PC-3 (cell line): ENCODE measurements at regions not wholly inside any gene's neighbourhood (a gene's known extent, or its start where the extent isn't known, plus 50 kb on each side); places are given as distances from the start of the nearest gene placed in this dataset.

ENCODE experiments used
- ATAC-seq: fragments of 200-7000 bp; cut with Tn5 transposase; 2 replicates; pipeline ENCODE4 v1.9.1; 2020; ENCODE audit warnings: mild to moderate bottlenecking, moderate library complexity
- BruUV-seq: library from RNA; stranded (reverse); fragments of 400-500 nt; replicated peaks from 2 replicates; lab custom pipeline; 2021; lab: Mats Ljungman, UMichigan
- CTCF ChIA-PET: fragments of 300-600 bp; sonication (Branson Sonifier 250); formaldehyde crosslinking; loops from one replicate; lab custom pipeline; 2022; ENCODE audit warnings: antibody characterized with exemption; lab: Charles Lee
- POLR2A ChIA-PET: fragments of 300-600 bp; sonication (Branson Sonifier 250); formaldehyde crosslinking; loops from one replicate; lab custom pipeline; 2022; ENCODE audit warnings: antibody characterized with exemption; ENCODE audit not compliant: unreplicated experiment; lab: Charles Lee
- DNase-seq: peaks from one replicate; pipeline ENCODE4 v3.0.0-alpha.2; 2015
- H2AFZ ChIP-seq: fragments of 300-600 bp; sonication (generic); 2 replicates; pipeline ENCODE4 v1.6.0; 2016; ENCODE audit warnings: antibody characterized with exemption, low read length
- H3F3A ChIP-seq: fragments of 300-600 bp; sonication (generic); one replicate; pipeline ENCODE4 v1.6.0; 2017; ENCODE audit warnings: antibody characterized with exemption, low read length, control low read depth, mild to moderate bottlenecking; ENCODE audit not compliant: unreplicated experiment
- H3K27ac ChIP-seq: fragments of 300-600 bp; sonication (generic); 2 replicates; pipeline ENCODE4 v1.5.1; 2016; ENCODE audit warnings: mild to moderate bottlenecking, low read length
- H3K27me3 ChIP-seq: fragments of 300-600 bp; sonication (generic); 2 replicates; pipeline ENCODE4 v1.6.1; 2016; ENCODE audit warnings: low read length, mixed read lengths
- H3K36me3 ChIP-seq: fragments of 300-600 bp; sonication (generic); 2 replicates; pipeline ENCODE4 v1.6.1; 2016; ENCODE audit warnings: low read depth, mixed run types, low read length, mixed read lengths
- H3K4me1 ChIP-seq: fragments of 300-600 bp; sonication (generic); 2 replicates; pipeline ENCODE4 v1.5.1; 2016; ENCODE audit warnings: low read length; ENCODE audit not compliant: insufficient read depth
- H3K4me2 ChIP-seq: fragments of 300-600 bp; sonication (generic); 2 replicates; pipeline ENCODE4 v1.6.0; 2016; ENCODE audit warnings: low read length
- H3K4me3 ChIP-seq: fragments of 300-600 bp; sonication (generic); 2 replicates; pipeline ENCODE4 v1.5.1; 2016; ENCODE audit warnings: mild to moderate bottlenecking, low read length, mixed read lengths
- H3K79me2 ChIP-seq: fragments of 300-600 bp; sonication (generic); 2 replicates; pipeline ENCODE4 v1.6.1; 2017; ENCODE audit warnings: low read length, mixed read lengths
- H3K9ac ChIP-seq: fragments of 300-600 bp; sonication (generic); 2 replicates; pipeline ENCODE4 v1.6.0; 2016; ENCODE audit warnings: mild to moderate bottlenecking, low read length
- H3K9me2 ChIP-seq: fragments of 300-600 bp; sonication (generic); replicated peaks from 2 replicates; pipeline ENCODE4 v1.6.1; 2016; ENCODE audit warnings: mixed run types, low read length, mixed read lengths
- H3K9me3 ChIP-seq: fragments of 300-600 bp; sonication (generic); 2 replicates; pipeline ENCODE4 v1.6.1; 2016; ENCODE audit warnings: low read length, mixed read lengths
- H4K20me1 ChIP-seq: fragments of 300-600 bp; sonication (generic); 2 replicates; pipeline ENCODE4 v1.6.1; 2016; ENCODE audit warnings: low read length, mixed read lengths
- EZH2 ChIP-seq: fragments of 300-600 bp; sonication (generic); IDR thresholded peaks from one replicate; pipeline ENCODE4 v1.6.1; 2017; ENCODE audit warnings: antibody characterized with exemption, mild to moderate bottlenecking, low read length; ENCODE audit not compliant: unreplicated experiment
- EZH2phosphoT487 ChIP-seq: fragments of 300-600 bp; sonication (generic); IDR thresholded peaks from 2 replicates; pipeline ENCODE4 v1.6.1; 2018; ENCODE audit warnings: mild to moderate bottlenecking, antibody characterized with exemption, low read length, borderline replicate concordance
- intact Hi-C: fragments of 100-400 bp; cut with micrococcal nuclease; formaldehyde crosslinking; loops from 2 replicates; pipeline ENCODE4 v1.9.0; 2023
- TF ChIP-seq, protein P1 (sequence below): fragments of 300-600 bp; sonication (generic); conservative IDR thresholded peaks from 2 replicates; pipeline ENCODE4 v1.5.1; 2017; ENCODE audit warnings: antibody characterized with exemption, low read depth, mild to moderate bottlenecking, low read length

GRCh38 chr9:89883401-89884341 lies 278.9 kb downstream of the GADD45G start:
- no TSS peak for BruUV-seq
- CTCF ChIA-PET, result no interaction called here
- Histone ChIP-seq H2AFZ (no peak overlapping the region), H3K27me3 (no peaks in the 10 kb centered on the region), H4K20me1 (no peaks in the 10 kb centered on the region), H3K27ac (no peak overlapping the region), H3K4me2 (no peak overlapping the region), H3K79me2 (no peaks in the 10 kb centered on the region), H3K4me3 (no peak overlapping the region), H3K9me2 (no peaks in the 10 kb centered on the region), H3K9ac (no peak overlapping the region), H3F3A (no peaks in the 10 kb centered on the region), H3K36me3 (no peaks in the 10 kb centered on the region), H3K9me3 (no peaks in the 10 kb centered on the region), H3K4me1 (no peaks in the 10 kb centered on the region)
- DNase-seq, result no peak
- POLR2A ChIA-PET, result no interaction called here
- TF ChIP-seq, protein P1, sequence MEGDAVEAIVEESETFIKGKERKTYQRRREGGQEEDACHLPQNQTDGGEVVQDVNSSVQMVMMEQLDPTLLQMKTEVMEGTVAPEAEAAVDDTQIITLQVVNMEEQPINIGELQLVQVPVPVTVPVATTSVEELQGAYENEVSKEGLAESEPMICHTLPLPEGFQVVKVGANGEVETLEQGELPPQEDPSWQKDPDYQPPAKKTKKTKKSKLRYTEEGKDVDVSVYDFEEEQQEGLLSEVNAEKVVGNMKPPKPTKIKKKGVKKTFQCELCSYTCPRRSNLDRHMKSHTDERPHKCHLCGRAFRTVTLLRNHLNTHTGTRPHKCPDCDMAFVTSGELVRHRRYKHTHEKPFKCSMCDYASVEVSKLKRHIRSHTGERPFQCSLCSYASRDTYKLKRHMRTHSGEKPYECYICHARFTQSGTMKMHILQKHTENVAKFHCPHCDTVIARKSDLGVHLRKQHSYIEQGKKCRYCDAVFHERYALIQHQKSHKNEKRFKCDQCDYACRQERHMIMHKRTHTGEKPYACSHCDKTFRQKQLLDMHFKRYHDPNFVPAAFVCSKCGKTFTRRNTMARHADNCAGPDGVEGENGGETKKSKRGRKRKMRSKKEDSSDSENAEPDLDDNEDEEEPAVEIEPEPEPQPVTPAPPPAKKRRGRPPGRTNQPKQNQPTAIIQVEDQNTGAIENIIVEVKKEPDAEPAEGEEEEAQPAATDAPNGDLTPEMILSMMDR, result no peak
- TF ChIP-seq EZH2, result no peak
- TF ChIP-seq EZH2phosphoT487, result no peak
- intact Hi-C loops, result no loop called here
- no peak for ATAC-seq

DNA sequence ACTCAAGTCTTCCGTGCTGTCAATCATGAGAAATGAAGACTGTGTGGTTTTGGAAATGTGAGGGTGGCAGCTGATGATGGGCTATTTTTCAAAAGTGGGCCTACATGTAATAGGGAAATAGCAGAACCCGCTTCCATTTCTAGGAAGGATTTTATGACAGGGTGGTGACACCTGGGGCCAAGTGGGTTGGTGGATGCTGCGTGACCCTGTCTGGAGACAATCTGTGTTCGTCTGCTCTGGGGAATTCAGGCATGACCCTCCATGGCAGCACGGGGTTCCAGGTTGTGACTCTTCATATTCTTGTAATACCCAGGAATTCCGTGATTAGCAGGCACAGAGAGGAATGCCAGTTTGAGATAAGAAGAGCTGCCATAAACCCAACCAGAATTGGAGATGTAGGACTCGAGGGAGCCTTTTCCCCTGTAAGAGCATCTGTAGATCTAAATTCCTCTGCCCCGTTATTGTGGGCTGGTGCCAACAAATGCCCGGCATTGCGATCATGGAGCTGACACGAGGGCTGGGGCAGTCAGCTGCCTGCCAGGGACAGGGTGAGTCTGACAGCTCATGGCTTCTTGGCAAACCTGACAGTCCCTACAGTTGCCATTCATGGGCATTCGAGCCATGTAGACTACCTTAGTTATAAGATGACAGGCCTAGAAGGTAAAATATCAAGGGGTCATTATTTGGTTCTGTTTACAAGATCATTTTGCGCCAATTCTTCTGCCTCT lies 279.7 kb downstream of the GADD45G start:
- no peak overlapping the region for H2AFZ ChIP-seq
- H3K27ac ChIP-seq, result no peak overlapping the region
- no peaks in the 10 kb centered on the region for H3K9me3 ChIP-seq
- no peaks in the 10 kb centered on the region for H4K20me1 ChIP-seq
- intact Hi-C loops, result no loop called here
- POLR2A ChIA-PET, result no interaction called here
- H3K79me2 ChIP-seq, result no peaks in the 10 kb centered on the region
- H3K9ac ChIP-seq, result no peak overlapping the region
- no peaks in the 10 kb centered on the region for H3K36me3 ChIP-seq
- DNase-seq (no peak), ATAC-seq (no peak)
- no peaks in the 10 kb centered on the region for H3K9me2 ChIP-seq
- H3K4me2 ChIP-seq, result no peak overlapping the region
- H3K4me3 ChIP-seq, result no peak overlapping the region
- BruUV-seq, result no TSS peak
- no peaks in the 10 kb centered on the region for H3K4me1 ChIP-seq
- TF ChIP-seq, protein P1, result no peak
- TF ChIP-seq EZH2phosphoT487, result no peak
- TF ChIP-seq EZH2, result no peak
- H3F3A ChIP-seq, result no peaks in the 10 kb centered on the region
- no peaks in the 10 kb centered on the region for H3K27me3 ChIP-seq
- CTCF ChIA-PET, result no interaction called here

DNA sequence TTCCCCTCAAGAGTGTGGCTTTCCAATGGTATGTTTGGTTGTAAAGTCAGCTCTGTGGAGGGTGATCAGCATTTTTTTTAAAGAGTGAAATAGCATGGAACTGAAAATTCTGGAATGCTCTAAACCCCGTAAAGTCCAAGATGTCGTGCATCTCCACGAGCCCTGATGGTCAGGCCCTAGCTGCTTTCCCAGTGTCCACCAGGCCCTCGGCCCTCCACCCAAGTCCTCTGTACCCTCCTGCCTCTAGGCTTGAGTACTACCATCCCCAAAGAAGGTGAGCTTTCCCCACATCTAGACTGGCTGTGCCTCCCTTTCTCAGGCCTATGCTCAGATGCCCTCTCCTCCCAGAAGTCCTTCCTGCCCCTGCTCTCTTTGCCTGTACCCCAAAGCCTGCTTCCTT lies 280.3 kb downstream of the GADD45G start:
- Histone ChIP-seq H3K79me2 (no peaks in the 10 kb centered on the region), H3K4me1 (no peaks in the 10 kb centered on the region), H4K20me1 (no peaks in the 10 kb centered on the region), H3K4me3 (no peak overlapping the region), H3K4me2 (no peak overlapping the region), H3K27ac (no peak overlapping the region), H3K9me3 (no peaks in the 10 kb centered on the region), H3K27me3 (no peaks in the 10 kb centered on the region), H3K36me3 (no peaks in the 10 kb centered on the region), H3K9ac (no peak overlapping the region), H3F3A (no peaks in the 10 kb centered on the region), H3K9me2 (no peaks in the 10 kb centered on the region), H2AFZ (no peak overlapping the region)
- CTCF ChIA-PET, result no interaction called here
- POLR2A ChIA-PET, result no interaction called here
- BruUV-seq, result no TSS peak
- no peak for ATAC-seq
- DNase-seq, result no peak
- intact Hi-C loops, result no loop called here
- TF ChIP-seq EZH2phosphoT487, result no peak
- TF ChIP-seq, protein P1, result no peak
- TF ChIP-seq EZH2, result no peak
